ENCODE measurements at regions not wholly inside any gene's neighbourhood (a gene's known extent, or its start where the extent isn't known, plus 50 kb on each side); places are given as distances from the start of the nearest gene placed in this dataset.

GRCh38 chr13:75945841-75946482 is 309.8 kb downstream of the LMO7 start:
- TF ChIP-seq CTCF (IDR thresholded peaks at IDR 0.05; ENCODE audit: low read depth, low read length) (no peak), POLR2A (IDR thresholded peaks at IDR 0.05; ENCODE audit: extremely low read depth, insufficient read length) (no peak)
- TF ChIP-seq, protein P1, sequence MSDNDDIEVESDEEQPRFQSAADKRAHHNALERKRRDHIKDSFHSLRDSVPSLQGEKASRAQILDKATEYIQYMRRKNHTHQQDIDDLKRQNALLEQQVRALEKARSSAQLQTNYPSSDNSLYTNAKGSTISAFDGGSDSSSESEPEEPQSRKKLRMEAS (IDR thresholded peaks at IDR 0.05; ENCODE audit: low read depth, low read length) = no peak
